VCaP (cell line): ENCODE measurements at regions not wholly inside any gene's neighbourhood (a gene's known extent, or its start where the extent isn't known, plus 50 kb on each side); places are given as distances from the start of the nearest gene placed in this dataset.

Source experiments
- H3K27ac ChIP-seq: fragments of 450-650 bp; 2 replicates; pipeline ENCODE4 v1.5.1; 2017
- TF ChIP-seq, protein P1 (sequence below): fragments of 450-650 bp; conservative IDR thresholded peaks from 2 replicates; pipeline ENCODE4 v1.5.1; 2017; ENCODE audit warnings: mild to moderate bottlenecking, moderate library complexity

DNA sequence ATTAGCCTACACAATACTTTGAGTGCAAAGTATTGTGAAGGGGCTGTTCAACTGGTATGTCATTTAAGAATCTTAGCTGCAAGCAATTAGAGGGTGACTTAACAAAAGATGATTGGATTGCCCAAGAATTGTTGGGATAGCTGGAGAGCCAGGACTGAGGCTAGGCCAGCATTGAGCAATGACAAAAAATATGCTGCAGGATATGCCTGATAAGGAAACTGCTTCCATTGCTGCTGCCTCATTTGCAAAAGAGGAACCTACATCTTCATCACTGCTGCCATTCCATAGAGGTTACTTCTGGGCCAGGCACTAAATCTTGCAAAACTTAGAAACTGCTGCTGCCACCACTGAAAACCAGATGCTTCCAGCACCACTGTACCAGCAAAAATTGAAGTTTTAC lies 108.0 kb upstream of the TBC1D5 start:
- TF ChIP-seq, protein P1, sequence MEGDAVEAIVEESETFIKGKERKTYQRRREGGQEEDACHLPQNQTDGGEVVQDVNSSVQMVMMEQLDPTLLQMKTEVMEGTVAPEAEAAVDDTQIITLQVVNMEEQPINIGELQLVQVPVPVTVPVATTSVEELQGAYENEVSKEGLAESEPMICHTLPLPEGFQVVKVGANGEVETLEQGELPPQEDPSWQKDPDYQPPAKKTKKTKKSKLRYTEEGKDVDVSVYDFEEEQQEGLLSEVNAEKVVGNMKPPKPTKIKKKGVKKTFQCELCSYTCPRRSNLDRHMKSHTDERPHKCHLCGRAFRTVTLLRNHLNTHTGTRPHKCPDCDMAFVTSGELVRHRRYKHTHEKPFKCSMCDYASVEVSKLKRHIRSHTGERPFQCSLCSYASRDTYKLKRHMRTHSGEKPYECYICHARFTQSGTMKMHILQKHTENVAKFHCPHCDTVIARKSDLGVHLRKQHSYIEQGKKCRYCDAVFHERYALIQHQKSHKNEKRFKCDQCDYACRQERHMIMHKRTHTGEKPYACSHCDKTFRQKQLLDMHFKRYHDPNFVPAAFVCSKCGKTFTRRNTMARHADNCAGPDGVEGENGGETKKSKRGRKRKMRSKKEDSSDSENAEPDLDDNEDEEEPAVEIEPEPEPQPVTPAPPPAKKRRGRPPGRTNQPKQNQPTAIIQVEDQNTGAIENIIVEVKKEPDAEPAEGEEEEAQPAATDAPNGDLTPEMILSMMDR = no peak
- no peak overlapping the region for H3K27ac ChIP-seq

DNA sequence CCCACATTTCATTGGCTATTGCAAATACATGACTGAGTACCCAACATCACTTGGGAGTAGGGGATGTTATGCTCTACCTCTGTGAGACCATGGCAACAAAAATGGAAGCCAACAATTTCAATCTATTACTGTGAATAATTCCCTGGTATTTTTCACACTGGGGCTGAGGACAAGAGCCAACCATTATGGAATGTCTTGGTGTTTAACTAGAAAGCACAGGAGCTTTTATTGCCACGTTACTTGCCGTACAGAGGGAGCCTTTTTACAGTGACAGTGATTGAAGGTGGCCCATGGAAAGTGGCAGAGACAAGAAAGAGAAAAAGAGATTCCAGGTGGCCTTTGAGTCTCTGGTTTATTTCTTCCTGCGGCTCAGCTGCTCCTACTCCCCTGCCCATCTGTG lies 105.7 kb upstream of the TBC1D5 start:
- TF ChIP-seq, protein P1 = no peak
- no peak overlapping the region for H3K27ac ChIP-seq

DNA sequence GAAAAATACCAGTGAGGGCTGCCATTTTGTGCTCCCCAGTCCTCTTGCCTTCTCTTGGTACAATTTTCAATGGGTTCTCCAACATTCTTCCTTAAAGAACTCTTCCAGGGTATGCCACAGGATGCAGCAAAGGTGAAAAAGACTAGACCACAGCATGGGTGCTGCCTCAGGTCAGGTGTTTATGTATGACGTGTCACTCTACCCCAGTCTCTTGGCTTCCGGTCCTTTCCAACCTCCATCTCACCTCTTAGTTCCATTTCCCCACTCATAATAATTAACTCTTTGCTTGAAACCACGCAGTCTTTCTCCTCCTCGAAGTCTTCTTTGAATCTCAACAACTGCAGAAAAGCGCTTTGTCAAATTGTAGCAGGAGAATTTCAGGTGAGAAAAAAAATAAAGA lies 104.7 kb upstream of the TBC1D5 start:
- TF ChIP-seq, protein P1 = no peak
- no peak overlapping the region for H3K27ac ChIP-seq

DNA sequence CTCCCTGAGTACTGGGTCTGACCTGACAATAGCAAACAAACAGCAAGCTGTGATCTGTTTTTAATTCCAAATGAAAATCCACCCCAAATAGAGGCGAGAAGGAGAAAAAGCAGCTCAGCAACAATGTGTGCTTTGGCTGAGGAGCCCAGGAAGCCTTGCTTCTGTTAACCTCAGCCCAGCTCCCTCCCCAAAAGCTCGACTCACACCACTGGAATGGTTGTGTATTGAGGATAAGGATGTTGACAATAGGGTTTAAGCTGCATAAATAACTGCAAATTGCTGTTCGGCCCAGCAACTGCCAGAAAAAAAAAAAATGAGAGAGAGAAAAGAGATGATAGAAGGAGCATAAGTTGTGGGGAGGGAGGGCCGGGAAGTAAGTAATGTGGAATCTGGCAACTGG lies 104.0 kb upstream of the TBC1D5 start:
- TF ChIP-seq, protein P1 = no peak
- no peak overlapping the region for H3K27ac ChIP-seq

DNA sequence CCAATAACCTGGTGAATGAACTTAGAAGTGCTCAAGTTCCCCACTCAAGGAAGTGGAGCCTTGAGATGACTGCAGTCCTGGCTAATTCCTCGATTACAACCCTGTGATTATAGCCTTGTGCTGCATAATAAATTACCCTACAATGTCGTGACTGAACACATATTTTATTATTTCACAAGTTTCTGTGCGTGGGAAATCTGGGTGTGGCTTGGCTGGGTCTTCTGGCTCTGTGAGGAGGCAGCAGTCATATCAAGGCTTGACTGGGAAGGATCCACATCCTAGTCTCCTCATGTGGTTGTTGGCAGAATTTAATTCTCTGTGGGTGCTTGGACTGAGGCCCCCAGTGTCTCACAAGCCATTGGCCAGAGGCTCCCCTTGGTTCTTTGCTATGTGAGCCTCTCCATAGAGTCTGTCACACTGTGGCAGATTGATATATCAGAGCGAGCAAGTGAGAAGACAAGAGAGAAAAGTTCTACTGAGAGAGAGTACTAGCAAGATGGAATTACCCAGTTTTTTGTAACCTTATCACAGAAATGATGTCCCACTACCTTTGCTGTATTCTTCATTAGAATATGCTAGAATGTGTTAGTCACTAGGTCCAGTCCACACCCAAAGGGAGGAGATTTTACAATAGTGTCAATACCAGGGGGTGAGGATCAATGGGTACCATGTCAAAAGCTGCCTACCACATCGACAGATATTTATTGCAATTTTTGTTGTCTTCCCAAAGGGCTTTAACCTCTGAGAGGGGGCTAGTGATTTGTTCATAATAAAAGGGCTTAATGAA lies 102.8 kb upstream of the TBC1D5 start:
- TF ChIP-seq, protein P1 = no peak

DNA sequence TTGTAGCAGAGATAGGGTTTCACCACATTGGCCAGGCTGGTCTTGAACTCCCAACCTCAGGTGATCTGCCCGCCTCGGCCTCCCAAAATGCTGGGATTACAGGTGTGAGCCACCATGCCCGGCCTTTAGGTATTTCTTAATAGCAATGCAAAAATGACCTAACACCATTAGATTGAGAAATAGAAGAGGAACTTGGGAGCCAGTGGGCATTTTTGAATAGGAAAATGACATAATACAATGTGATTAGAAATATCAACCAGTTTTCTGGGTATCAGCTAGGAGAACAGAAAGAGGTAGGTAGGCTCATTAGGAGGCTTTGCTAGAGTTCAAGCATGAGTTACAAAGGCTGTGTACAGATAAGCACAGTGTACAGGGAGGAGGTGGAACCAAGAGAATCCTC lies 101.8 kb upstream of the TBC1D5 start:
- no peak overlapping the region for H3K27ac ChIP-seq
- TF ChIP-seq, protein P1 = no peak

More for the DNA sequence above, 102.8 kb upstream of the TBC1D5 start:
- no peak overlapping the region for H3K27ac ChIP-seq

DNA sequence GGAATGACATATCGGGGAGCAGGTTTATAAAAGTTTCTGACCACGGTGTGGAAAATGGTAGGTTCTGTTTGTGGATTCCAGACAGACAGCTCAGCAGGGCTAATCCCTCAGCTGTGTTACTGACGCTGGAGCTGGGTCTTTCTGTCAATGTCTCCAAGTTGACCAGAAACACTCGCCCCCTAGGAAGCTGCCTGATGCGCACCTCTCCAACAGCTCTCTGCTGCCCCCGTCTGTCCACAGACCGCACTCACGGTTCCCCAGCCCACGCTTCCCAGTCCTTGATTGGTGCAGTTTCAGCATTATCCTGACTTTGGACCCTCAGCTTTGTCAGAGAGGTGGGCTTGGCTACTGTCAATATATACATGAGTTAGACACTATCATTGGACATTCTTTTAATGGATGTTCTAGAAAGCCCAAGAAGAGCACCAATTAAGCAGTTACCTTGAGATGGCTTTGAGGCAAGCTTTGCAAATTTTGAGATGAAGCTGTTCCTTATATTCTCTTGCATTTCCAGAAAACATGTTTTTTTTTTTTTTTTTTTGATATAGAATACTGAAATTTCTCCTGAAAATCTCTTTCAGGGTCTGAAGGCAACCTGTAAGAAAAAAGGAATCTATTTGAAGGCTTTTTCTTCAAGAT lies 98.9 kb upstream of the TBC1D5 start:
- no peak overlapping the region for H3K27ac ChIP-seq
- TF ChIP-seq, protein P1 = peak; percentile 98
